HG02759 (cell line): ENCODE measurements at regions not wholly inside any gene's neighbourhood (a gene's known extent, or its start where the extent isn't known, plus 50 kb on each side); places are given as distances from the start of the nearest gene placed in this dataset.

Experiments
- ATAC-seq: cut with Tn5 transposase; IDR thresholded peaks from one replicate; pipeline ENCODE4 v1.9.1; 2021; ENCODE audit warnings: mild to moderate bottlenecking, moderate library complexity; ENCODE audit not compliant: unreplicated experiment

GRCh38 chr20:53838311-53838868 lies 232.0 kb downstream of the BCAS1 start:
- no peak for ATAC-seq

GRCh38 chr20:53837126-53837826 lies 233.1 kb downstream of the BCAS1 start:
- no peak for ATAC-seq

GRCh38 chr20:53834749-53835148 lies 235.6 kb downstream of the BCAS1 start:
- no peak for ATAC-seq

- peak; percentile 38 for ATAC-seq
Measured at GRCh38 chr20:53834062-53834442, 236.3 kb downstream of the BCAS1 start.

GRCh38 chr20:53833333-53834061 lies 236.9 kb downstream of the BCAS1 start:
- ATAC-seq = peak; percentile 3

GRCh38 chr20:53832499-53832898 lies 237.9 kb downstream of the BCAS1 start:
- no peak for ATAC-seq

GRCh38 chr20:53831812-53832211 lies 238.2 kb upstream of the ZNF217 start:
- no peak for ATAC-seq

GRCh38 chr20:53831228-53831627 lies 237.6 kb upstream of the ZNF217 start:
- ATAC-seq = no peak

GRCh38 chr20:53829724-53830521 lies 236.3 kb upstream of the ZNF217 start:
- peak; percentile 61 for ATAC-seq

GRCh38 chr20:53829255-53829723 lies 235.7 kb upstream of the ZNF217 start:
- no peak for ATAC-seq

GRCh38 chr20:53828682-53829254 lies 235.1 kb upstream of the ZNF217 start:
- ATAC-seq = no peak

- no peak for ATAC-seq
Measured at GRCh38 chr20:53828088-53828681, 234.5 kb upstream of the ZNF217 start.

- no peak for ATAC-seq
Measured at GRCh38 chr20:53827292-53828087, 233.9 kb upstream of the ZNF217 start.

GRCh38 chr20:53826597-53827291 lies 233.1 kb upstream of the ZNF217 start:
- peak; percentile 48 for ATAC-seq

- ATAC-seq = no peak
Measured at GRCh38 chr20:53826090-53826489, 232.5 kb upstream of the ZNF217 start.

GRCh38 chr20:53825282-53825681 lies 231.6 kb upstream of the ZNF217 start:
- no peak for ATAC-seq

GRCh38 chr20:53824779-53825178 lies 231.1 kb upstream of the ZNF217 start:
- ATAC-seq = no peak

- no peak for ATAC-seq
Measured at GRCh38 chr20:53823121-53823764, 229.6 kb upstream of the ZNF217 start.

GRCh38 chr20:53822534-53822933 lies 228.9 kb upstream of the ZNF217 start:
- no peak for ATAC-seq
